ENCODE measurements at regions not wholly inside any gene's neighbourhood (a gene's known extent, or its start where the extent isn't known, plus 50 kb on each side); places are given as distances from the start of the nearest gene placed in this dataset.
"Not testable (repeated sequence)": the region's sequence is repeated elsewhere in the genome, so short reads cannot be mapped to it uniquely, and the experiment has no call there.

DNA sequence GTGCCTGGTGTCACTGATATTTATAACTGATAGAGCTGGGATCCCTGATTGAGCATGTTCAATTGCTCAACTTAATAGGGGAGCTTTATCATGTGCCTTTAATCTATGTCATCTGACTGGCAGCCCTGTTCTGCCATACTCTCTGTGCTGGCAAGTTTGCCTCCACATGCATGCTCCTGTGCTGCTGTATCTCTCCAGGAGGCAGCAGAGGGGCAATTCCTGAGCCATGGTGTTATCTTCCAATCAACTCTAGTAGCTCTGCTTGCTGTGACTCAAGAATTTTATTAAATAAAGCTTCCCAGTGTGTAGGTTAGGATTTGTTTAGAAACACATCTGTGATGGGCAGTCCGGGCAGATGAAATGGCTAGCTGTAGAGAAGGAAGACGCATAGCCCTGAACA lies 642.0 kb downstream of the KIF4B start:
- H3K27me3 ChIP-seq (ENCODE audit: insufficient read depth, low read length), result no peaks in the 10 kb centered on the region
- no peaks in the 10 kb centered on the region for H3K4me1 ChIP-seq (ENCODE audit: insufficient read depth, low read length)
- no peak overlapping the region for H3K4me3 ChIP-seq (ENCODE audit: low read length)
- no peaks in the 10 kb centered on the region for H3K9me3 ChIP-seq (ENCODE audit: low read length)
- H2AFZ ChIP-seq (ENCODE audit: low read depth, low read length), result no peak overlapping the region
- H3K36me3 ChIP-seq (ENCODE audit: insufficient read depth, low read length), result no peaks in the 10 kb centered on the region

GRCh38 chr5:155661859-155662258 lies 648.3 kb downstream of the KIF4B start:
- H3K4me3 ChIP-seq (ENCODE audit: low read length), result no peak overlapping the region
- H3K27me3 ChIP-seq (ENCODE audit: insufficient read depth, low read length), result no peaks in the 10 kb centered on the region
- H3K4me1 ChIP-seq (ENCODE audit: insufficient read depth, low read length), result no peaks in the 10 kb centered on the region
- H3K36me3 ChIP-seq (ENCODE audit: insufficient read depth, low read length), result no peaks in the 10 kb centered on the region
- no peaks in the 10 kb centered on the region for H3K9me3 ChIP-seq (ENCODE audit: low read length)
- H2AFZ ChIP-seq (ENCODE audit: low read depth, low read length), result no peak overlapping the region

GRCh38 chr5:155665361-155665760 lies 651.8 kb downstream of the KIF4B start:
- Histone ChIP-seq H2AFZ (ENCODE audit: low read depth, low read length) (no peak overlapping the region), H3K27me3 (ENCODE audit: insufficient read depth, low read length) (no peaks in the 10 kb centered on the region), H3K4me1 (ENCODE audit: insufficient read depth, low read length) (no peaks in the 10 kb centered on the region), H3K4me3 (ENCODE audit: low read length) (no peak overlapping the region), H3K36me3 (ENCODE audit: insufficient read depth, low read length) (no peaks in the 10 kb centered on the region), H3K9me3 (ENCODE audit: low read length) (no peaks in the 10 kb centered on the region)

DNA sequence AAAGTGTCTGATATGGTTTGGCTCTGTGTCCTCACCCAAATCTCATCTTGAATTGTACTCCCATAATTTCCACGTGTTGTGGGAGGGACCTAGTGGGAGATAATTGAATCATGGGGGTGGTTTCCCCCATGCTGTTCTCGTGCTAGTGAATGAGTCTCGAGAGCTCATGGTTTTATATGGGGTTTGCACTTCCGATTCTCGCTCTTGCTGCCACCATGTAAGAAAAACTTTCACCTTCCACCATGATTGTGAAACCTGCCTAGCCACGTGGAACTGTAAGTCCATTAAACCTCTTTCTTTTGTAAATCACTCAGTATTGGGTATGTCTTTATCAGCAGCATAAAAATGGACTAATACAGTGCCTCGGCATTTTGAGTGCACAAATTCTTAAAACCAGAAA lies 655.0 kb upstream of the SGCD start:
- not testable (repeated sequence) for H3K9me3 ChIP-seq (ENCODE audit: low read length); H3K4me3 ChIP-seq (ENCODE audit: low read length); H3K36me3 ChIP-seq (ENCODE audit: insufficient read depth, low read length); H3K4me1 ChIP-seq (ENCODE audit: insufficient read depth, low read length); H2AFZ ChIP-seq (ENCODE audit: low read depth, low read length); H3K27me3 ChIP-seq (ENCODE audit: insufficient read depth, low read length)

- no peaks in the 10 kb centered on the region for H3K36me3 ChIP-seq (ENCODE audit: insufficient read depth, low read length)
- no peak overlapping the region for H3K4me3 ChIP-seq (ENCODE audit: low read length)
- H3K9me3 ChIP-seq (ENCODE audit: low read length), result no peaks in the 10 kb centered on the region
- H3K27me3 ChIP-seq (ENCODE audit: insufficient read depth, low read length), result no peaks in the 10 kb centered on the region
- H2AFZ ChIP-seq (ENCODE audit: low read depth, low read length), result no peak overlapping the region
- no peaks in the 10 kb centered on the region for H3K4me1 ChIP-seq (ENCODE audit: insufficient read depth, low read length)
Measured at GRCh38 chr5:155676967-155677366, 650.0 kb upstream of the SGCD start.

DNA sequence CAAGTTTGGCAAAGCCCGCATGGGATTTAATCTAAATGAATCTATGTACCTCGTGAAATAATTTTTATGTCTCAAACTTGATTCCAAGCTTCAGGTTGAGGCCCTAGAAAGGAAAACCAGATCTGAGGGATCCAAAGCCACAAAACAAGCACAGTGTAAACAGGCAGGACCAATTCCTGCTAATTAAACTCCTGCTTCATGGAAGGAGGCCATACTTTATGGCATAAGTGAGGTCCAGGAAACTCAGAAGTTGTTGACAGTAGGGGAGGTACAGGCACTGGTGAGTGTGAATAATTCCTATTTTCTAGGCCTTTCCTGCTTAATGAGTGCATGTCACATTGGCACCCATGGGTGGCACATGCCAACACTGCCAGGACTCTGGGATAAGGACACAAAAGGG lies 648.6 kb upstream of the SGCD start:
- no peaks in the 10 kb centered on the region for H3K9me3 ChIP-seq (ENCODE audit: low read length)
- no peaks in the 10 kb centered on the region for H3K36me3 ChIP-seq (ENCODE audit: insufficient read depth, low read length)
- no peaks in the 10 kb centered on the region for H3K4me1 ChIP-seq (ENCODE audit: insufficient read depth, low read length)

GRCh38 chr5:155679530-155679929 lies 647.4 kb upstream of the SGCD start:
- H2AFZ ChIP-seq (ENCODE audit: low read depth, low read length), result no peak overlapping the region
- no peaks in the 10 kb centered on the region for H3K36me3 ChIP-seq (ENCODE audit: insufficient read depth, low read length)
- no peaks in the 10 kb centered on the region for H3K4me1 ChIP-seq (ENCODE audit: insufficient read depth, low read length)
- H3K4me3 ChIP-seq (ENCODE audit: low read length), result no peak overlapping the region
- H3K27me3 ChIP-seq (ENCODE audit: insufficient read depth, low read length), result no peaks in the 10 kb centered on the region
- H3K9me3 ChIP-seq (ENCODE audit: low read length), result no peaks in the 10 kb centered on the region

More for the DNA sequence above, 648.6 kb upstream of the SGCD start:
- Histone ChIP-seq H2AFZ (ENCODE audit: low read depth, low read length) (no peak overlapping the region), H3K4me3 (ENCODE audit: low read length) (no peak overlapping the region), H3K27me3 (ENCODE audit: insufficient read depth, low read length) (no peaks in the 10 kb centered on the region)

GRCh38 chr5:155684417-155684816 lies 642.5 kb upstream of the SGCD start:
- Histone ChIP-seq H2AFZ (ENCODE audit: low read depth, low read length) (no peak overlapping the region), H3K9me3 (ENCODE audit: low read length) (no peaks in the 10 kb centered on the region), H3K36me3 (ENCODE audit: insufficient read depth, low read length) (no peaks in the 10 kb centered on the region), H3K4me1 (ENCODE audit: insufficient read depth, low read length) (no peaks in the 10 kb centered on the region), H3K4me3 (ENCODE audit: low read length) (no peak overlapping the region), H3K27me3 (ENCODE audit: insufficient read depth, low read length) (no peaks in the 10 kb centered on the region)

GRCh38 chr5:155686131-155686530 lies 640.8 kb upstream of the SGCD start:
- Histone ChIP-seq H2AFZ (ENCODE audit: low read depth, low read length) (no peak overlapping the region), H3K27me3 (ENCODE audit: insufficient read depth, low read length) (no peaks in the 10 kb centered on the region), H3K4me3 (ENCODE audit: low read length) (no peak overlapping the region), H3K4me1 (ENCODE audit: insufficient read depth, low read length) (no peaks in the 10 kb centered on the region), H3K9me3 (ENCODE audit: low read length) (no peaks in the 10 kb centered on the region), H3K36me3 (ENCODE audit: insufficient read depth, low read length) (no peaks in the 10 kb centered on the region)

DNA sequence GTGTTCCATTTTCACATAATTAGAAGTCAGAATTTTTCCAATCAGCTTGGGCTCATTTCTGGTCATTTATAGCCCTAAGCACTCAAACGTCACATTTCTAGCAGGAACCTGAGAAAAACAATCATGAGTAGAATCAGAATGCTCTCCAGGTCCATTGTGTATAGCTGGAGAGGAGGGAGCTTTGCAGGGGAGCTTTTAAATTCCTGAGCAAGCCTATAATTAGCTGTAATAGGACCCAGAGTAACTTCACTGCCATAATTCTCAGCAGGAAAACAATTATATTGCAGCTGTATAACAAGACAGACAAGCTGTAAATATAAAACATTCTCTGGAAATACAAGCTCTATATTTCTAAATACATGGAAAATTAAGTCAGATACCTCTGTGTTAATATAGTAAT lies 637.6 kb upstream of the SGCD start:
- no peaks in the 10 kb centered on the region for H3K4me1 ChIP-seq (ENCODE audit: insufficient read depth, low read length)
- H3K27me3 ChIP-seq (ENCODE audit: insufficient read depth, low read length), result no peaks in the 10 kb centered on the region
- no peak overlapping the region for H3K4me3 ChIP-seq (ENCODE audit: low read length)
- H2AFZ ChIP-seq (ENCODE audit: low read depth, low read length), result no peak overlapping the region
- H3K9me3 ChIP-seq (ENCODE audit: low read length), result no peaks in the 10 kb centered on the region
- H3K36me3 ChIP-seq (ENCODE audit: insufficient read depth, low read length), result no peaks in the 10 kb centered on the region

DNA sequence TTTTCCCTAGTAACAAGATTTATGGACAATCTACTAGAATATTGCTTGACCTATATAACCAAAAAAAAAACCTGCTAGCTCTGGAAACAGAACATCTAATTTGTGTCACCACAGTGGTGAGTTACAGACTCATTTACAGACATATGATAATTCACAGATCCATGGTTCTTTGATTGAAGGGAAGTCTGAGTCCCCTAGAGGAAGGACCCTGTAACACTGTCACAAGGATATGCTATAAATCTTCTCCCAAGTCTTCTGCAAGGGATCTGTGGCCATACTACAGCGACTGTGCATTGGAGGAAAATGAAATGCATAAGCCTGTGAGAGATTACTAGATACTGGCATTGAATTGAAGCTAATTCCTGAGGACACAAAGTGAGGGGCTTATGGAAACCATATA lies 630.6 kb upstream of the SGCD start:
- Histone ChIP-seq H2AFZ (ENCODE audit: low read depth, low read length) (no peak overlapping the region), H3K9me3 (ENCODE audit: low read length) (no peaks in the 10 kb centered on the region), H3K4me1 (ENCODE audit: insufficient read depth, low read length) (no peaks in the 10 kb centered on the region), H3K27me3 (ENCODE audit: insufficient read depth, low read length) (no peaks in the 10 kb centered on the region), H3K4me3 (ENCODE audit: low read length) (no peak overlapping the region), H3K36me3 (ENCODE audit: insufficient read depth, low read length) (no peaks in the 10 kb centered on the region)

GRCh38 chr5:155697236-155697635 lies 629.7 kb upstream of the SGCD start:
- Histone ChIP-seq H3K36me3 (ENCODE audit: insufficient read depth, low read length) (no peaks in the 10 kb centered on the region), H3K27me3 (ENCODE audit: insufficient read depth, low read length) (no peaks in the 10 kb centered on the region), H2AFZ (ENCODE audit: low read depth, low read length) (no peak overlapping the region), H3K9me3 (ENCODE audit: low read length) (no peaks in the 10 kb centered on the region), H3K4me3 (ENCODE audit: low read length) (no peak overlapping the region), H3K4me1 (ENCODE audit: insufficient read depth, low read length) (no peaks in the 10 kb centered on the region)

- Histone ChIP-seq H3K36me3 (ENCODE audit: insufficient read depth, low read length) (no peaks in the 10 kb centered on the region), H3K27me3 (ENCODE audit: insufficient read depth, low read length) (no peaks in the 10 kb centered on the region), H2AFZ (ENCODE audit: low read depth, low read length) (no peak overlapping the region), H3K4me3 (ENCODE audit: low read length) (no peak overlapping the region), H3K4me1 (ENCODE audit: insufficient read depth, low read length) (no peaks in the 10 kb centered on the region), H3K9me3 (ENCODE audit: low read length) (no peaks in the 10 kb centered on the region)
Measured at GRCh38 chr5:155699385-155699784, 627.6 kb upstream of the SGCD start.

DNA sequence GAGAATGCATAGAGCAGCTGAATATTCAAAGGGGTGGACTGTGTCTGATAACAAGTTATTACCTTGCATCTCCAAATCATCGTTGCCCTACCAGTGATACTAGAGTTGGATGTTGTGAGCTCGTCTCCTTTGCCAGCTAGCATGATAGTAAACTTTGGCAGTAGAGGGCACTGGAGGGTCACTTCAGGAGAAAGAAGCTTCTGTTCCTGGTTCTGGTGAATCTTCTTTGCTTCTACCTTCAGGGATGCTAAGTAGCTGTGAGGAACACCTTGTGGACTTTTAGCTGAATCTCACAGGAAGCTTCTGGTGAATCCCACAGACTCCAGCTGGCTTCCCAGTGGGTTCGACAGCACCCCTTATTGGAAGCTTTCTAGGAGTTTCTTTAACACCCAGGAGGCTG lies 626.6 kb upstream of the SGCD start:
- Histone ChIP-seq H3K9me3 (ENCODE audit: low read length) (no peaks in the 10 kb centered on the region), H3K27me3 (ENCODE audit: insufficient read depth, low read length) (no peaks in the 10 kb centered on the region), H3K4me1 (ENCODE audit: insufficient read depth, low read length) (no peaks in the 10 kb centered on the region), H3K4me3 (ENCODE audit: low read length) (no peak overlapping the region), H2AFZ (ENCODE audit: low read depth, low read length) (no peak overlapping the region), H3K36me3 (ENCODE audit: insufficient read depth, low read length) (no peaks in the 10 kb centered on the region)
